Keratinocyte (primary cell): ENCODE measurements at regions not wholly inside any gene's neighbourhood (a gene's known extent, or its start where the extent isn't known, plus 50 kb on each side); places are given as distances from the start of the nearest gene placed in this dataset.

ENCODE experiments used
- DNase-seq: peaks from one replicate; pipeline ENCODE4 v3.0.0-alpha.2; 2011; ENCODE audit warnings: low read depth, missing footprints, low spot score
- FAIRE-seq: peaks from 2 replicates; lab custom pipeline; 2011; peaks lifted over from hg19 to GRCh38; lab: Jason Lieb, UNC
- H2AFZ ChIP-seq: 2 replicates; pipeline ENCODE4 v1.6.0; 2012; ENCODE audit warnings: low read length, control low read depth, inconsistent platforms; ENCODE audit not compliant: control insufficient read depth
- H3K27ac ChIP-seq: 2 replicates; pipeline ENCODE4 v1.5.1; 2011; ENCODE audit warnings: low read length; ENCODE audit not compliant: control insufficient read depth, insufficient read depth
- H3K27me3 ChIP-seq: 3 replicates; pipeline ENCODE4 v1.6.0; 2011; ENCODE audit warnings: low read length; ENCODE audit not compliant: control insufficient read depth, insufficient read depth; ENCODE audit errors: extremely low read depth
- H3K36me3 ChIP-seq, 2 experiments: 2 replicates in 1 of 2; 3 replicates in 1 of 2; pipeline ENCODE4 v1.5.1; 2011; ENCODE audit warnings: low read length in 2 of 2, mild to moderate bottlenecking in 1 of 2; ENCODE audit not compliant: control insufficient read depth in 2 of 2, insufficient read depth in 2 of 2; ENCODE audit errors: extremely low read depth in 1 of 2
- H3K4me1 ChIP-seq: 3 replicates; pipeline ENCODE4 v1.5.1; 2011; ENCODE audit warnings: low read length; ENCODE audit not compliant: control insufficient read depth, insufficient read depth; ENCODE audit errors: extremely low read depth
- H3K4me2 ChIP-seq: 3 replicates; pipeline ENCODE4 v1.6.0; 2011; ENCODE audit warnings: low read depth, low read length; ENCODE audit not compliant: control insufficient read depth, insufficient read depth; ENCODE audit errors: extremely low read depth
- H3K4me3 ChIP-seq, 3 experiments: fragments of 200-600 bp in 1 of 3; sonication (generic) in 1 of 3; 2 replicates in 2 of 3; 3 replicates in 1 of 3; pipeline ENCODE4 v1.5.1; 2011 to 2016; ENCODE audit warnings: low read length in 3 of 3, mild to moderate bottlenecking in 3 of 3, control low read depth in 2 of 3, inconsistent platforms in 1 of 3, low read depth in 1 of 3, mixed read lengths in 1 of 3, mixed run types in 1 of 3, moderate library complexity in 1 of 3; ENCODE audit not compliant: control insufficient read depth in 2 of 3, insufficient read depth in 2 of 3; ENCODE audit errors: extremely low read depth in 1 of 3
- H3K79me2 ChIP-seq: 2 replicates; pipeline ENCODE4 v1.6.0; 2012; ENCODE audit warnings: low read length; ENCODE audit not compliant: control insufficient read depth, insufficient read depth
- H3K9ac ChIP-seq: 3 replicates; pipeline ENCODE4 v1.6.0; 2011; ENCODE audit warnings: low read length; ENCODE audit not compliant: control insufficient read depth, insufficient read depth; ENCODE audit errors: extremely low read depth
- H3K9me1 ChIP-seq: 3 replicates; pipeline ENCODE4 v1.6.0; 2011; ENCODE audit warnings: low read length; ENCODE audit not compliant: control insufficient read depth, insufficient read depth; ENCODE audit errors: extremely low read depth
- H3K9me3 ChIP-seq: 2 replicates; pipeline ENCODE4 v1.5.1; 2012; ENCODE audit warnings: low read depth, low read length; ENCODE audit not compliant: control insufficient read depth
- H4K20me1 ChIP-seq: 3 replicates; pipeline ENCODE4 v1.6.0; 2011; ENCODE audit warnings: low read length; ENCODE audit not compliant: control insufficient read depth, insufficient read depth; ENCODE audit errors: extremely low read depth
- EZH2 ChIP-seq: IDR thresholded peaks from one replicate; pipeline ENCODE4 v1.6.1; 2012; ENCODE audit warnings: inconsistent platforms, mild to moderate bottlenecking, low read length, moderate library complexity
- dilution Hi-C: fragments of 300-500 bp; cut with MboI; formaldehyde crosslinking; loops from one replicate; pipeline ENCODE4 v1.7.0; 2020; ENCODE audit warnings: low sequenced_read_pairs; ENCODE audit not compliant: extremely low pct_ligation_motif_present
- TF ChIP-seq, protein P1 (sequence below), 3 experiments: IDR thresholded peaks in 1 of 3; conservative IDR thresholded peaks in 1 of 3; optimal IDR thresholded peaks in 1 of 3; 2 replicates in 2 of 3; 3 replicates in 1 of 3; pipeline versions ENCODE3 to v1.5.1; 2011; ENCODE audit warnings: low read length in 3 of 3, mild to moderate bottlenecking in 3 of 3, moderate library complexity in 2 of 3, control low read depth in 1 of 3, inconsistent platforms in 1 of 3; ENCODE audit not compliant: insufficient read depth in 2 of 3; ENCODE audit errors: extremely low read depth in 1 of 3

DNA sequence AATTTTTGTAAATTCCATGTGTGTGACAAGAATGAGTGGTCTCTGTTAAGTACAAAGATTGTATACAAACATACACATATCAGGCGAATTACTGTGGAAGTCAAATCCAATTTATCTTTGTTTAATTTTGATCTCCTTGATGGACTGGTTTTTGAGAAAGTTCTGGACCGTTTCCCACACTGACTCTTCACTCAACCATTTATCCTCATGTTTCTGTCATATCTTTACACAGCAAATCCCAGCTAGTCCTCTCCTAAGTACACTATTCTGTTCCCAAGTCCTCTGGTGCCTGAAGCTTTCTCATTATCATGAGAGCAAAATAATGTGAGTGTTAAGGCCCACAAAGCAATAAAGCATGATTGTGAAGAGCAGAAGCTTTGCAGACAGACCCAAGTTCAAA, 189.9 kb downstream of the WNT5A start:
- Histone ChIP-seq H3K79me2 (no peaks in the 10 kb centered on the region), H3K9ac (no peak overlapping the region), H3K4me3 (no peak overlapping the region), H3K4me2 (no peak overlapping the region), H3K4me1 (no peaks in the 10 kb centered on the region), H3K9me3 (no peaks in the 10 kb centered on the region), H3K27me3 (no peaks in the 10 kb centered on the region), H3K27ac (no peak overlapping the region), H3K9me1 (no peaks in the 10 kb centered on the region), H4K20me1 (no peaks in the 10 kb centered on the region), H2AFZ (no peak overlapping the region), H3K36me3 (no peaks in the 10 kb centered on the region)
- dilution Hi-C loops = no loop called here
- DNase-seq (no peak), FAIRE-seq (no peak)
- TF ChIP-seq, protein P1, sequence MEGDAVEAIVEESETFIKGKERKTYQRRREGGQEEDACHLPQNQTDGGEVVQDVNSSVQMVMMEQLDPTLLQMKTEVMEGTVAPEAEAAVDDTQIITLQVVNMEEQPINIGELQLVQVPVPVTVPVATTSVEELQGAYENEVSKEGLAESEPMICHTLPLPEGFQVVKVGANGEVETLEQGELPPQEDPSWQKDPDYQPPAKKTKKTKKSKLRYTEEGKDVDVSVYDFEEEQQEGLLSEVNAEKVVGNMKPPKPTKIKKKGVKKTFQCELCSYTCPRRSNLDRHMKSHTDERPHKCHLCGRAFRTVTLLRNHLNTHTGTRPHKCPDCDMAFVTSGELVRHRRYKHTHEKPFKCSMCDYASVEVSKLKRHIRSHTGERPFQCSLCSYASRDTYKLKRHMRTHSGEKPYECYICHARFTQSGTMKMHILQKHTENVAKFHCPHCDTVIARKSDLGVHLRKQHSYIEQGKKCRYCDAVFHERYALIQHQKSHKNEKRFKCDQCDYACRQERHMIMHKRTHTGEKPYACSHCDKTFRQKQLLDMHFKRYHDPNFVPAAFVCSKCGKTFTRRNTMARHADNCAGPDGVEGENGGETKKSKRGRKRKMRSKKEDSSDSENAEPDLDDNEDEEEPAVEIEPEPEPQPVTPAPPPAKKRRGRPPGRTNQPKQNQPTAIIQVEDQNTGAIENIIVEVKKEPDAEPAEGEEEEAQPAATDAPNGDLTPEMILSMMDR (optimal IDR thresholded peaks at IDR 0.05 in 1 of 3, IDR thresholded peaks at IDR 0.05 in 1 of 3, conservative IDR thresholded peaks at IDR 0.05 in 1 of 3; ENCODE audit: extremely low read depth in 1 of 3, insufficient read depth in 2 of 3, low read length in 3 of 3) = no peak
- no peak for TF ChIP-seq EZH2

DNA sequence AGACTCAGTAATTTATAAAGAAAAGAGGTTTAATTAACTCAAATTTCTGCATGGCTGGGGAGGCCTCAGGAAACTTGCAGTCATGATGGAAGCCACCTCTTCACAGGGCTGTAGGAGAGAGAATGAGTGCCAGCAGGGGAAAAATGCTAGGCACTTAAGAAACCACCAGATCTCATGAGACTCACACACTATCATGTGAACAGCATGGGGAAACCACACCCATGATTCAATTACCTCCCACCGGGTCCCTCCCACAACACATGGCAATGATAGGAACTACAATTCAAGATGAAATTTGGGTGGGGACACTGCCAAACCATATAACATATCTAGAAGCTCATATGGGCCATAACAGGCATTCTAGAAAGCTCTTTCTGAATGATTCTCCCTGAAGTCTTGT, 190.3 kb downstream of the WNT5A start:
- no peak overlapping the region for H3K4me3 ChIP-seq
- H3K9ac ChIP-seq = no peak overlapping the region
- H3K36me3 ChIP-seq = no peaks in the 10 kb centered on the region
- H3K79me2 ChIP-seq = no peaks in the 10 kb centered on the region
- no peak overlapping the region for H3K27ac ChIP-seq
- H3K9me3 ChIP-seq = no peaks in the 10 kb centered on the region
- TF ChIP-seq, protein P1 (optimal IDR thresholded peaks at IDR 0.05 in 1 of 3, IDR thresholded peaks at IDR 0.05 in 1 of 3, conservative IDR thresholded peaks at IDR 0.05 in 1 of 3; ENCODE audit: extremely low read depth in 1 of 3, insufficient read depth in 2 of 3, low read length in 3 of 3) = no peak
- TF ChIP-seq EZH2 = no peak
- H4K20me1 ChIP-seq = no peaks in the 10 kb centered on the region
- dilution Hi-C loops = no loop called here
- no peaks in the 10 kb centered on the region for H3K9me1 ChIP-seq
- DNase-seq = no peak
- no peak for FAIRE-seq
- H3K4me2 ChIP-seq = no peak overlapping the region
- no peak overlapping the region for H2AFZ ChIP-seq
- no peaks in the 10 kb centered on the region for H3K4me1 ChIP-seq
- H3K27me3 ChIP-seq = no peaks in the 10 kb centered on the region
